ENCODE measurements at regions not wholly inside any gene's neighbourhood (a gene's known extent, or its start where the extent isn't known, plus 50 kb on each side); places are given as distances from the start of the nearest gene placed in this dataset.
A peak's percentile ranks its signal among the peaks of the same experiment; 100 is the strongest.
"Not testable (repeated sequence)": the region's sequence is repeated elsewhere in the genome, so short reads cannot be mapped to it uniquely, and the experiment has no call there.

DNA sequence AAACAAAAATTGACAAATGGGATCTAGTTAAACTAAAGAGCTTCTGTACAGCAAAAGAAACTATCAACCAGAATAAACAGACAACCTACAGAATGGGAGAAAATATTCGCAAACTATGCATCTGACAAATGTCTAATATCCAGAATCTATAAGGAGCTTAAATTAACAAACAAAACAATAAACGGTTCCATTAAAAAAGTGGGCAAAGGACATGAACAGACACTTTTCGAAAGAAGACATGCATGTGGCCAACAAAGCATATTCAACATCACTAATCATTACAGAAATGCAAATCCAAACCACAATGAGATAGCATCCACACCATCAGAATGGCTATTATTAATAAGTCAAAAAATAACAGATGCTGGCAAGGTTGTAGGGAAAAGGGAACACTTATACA, 50.5 kb upstream of the MED13L start:
- intact Hi-C loops (cut with DNase I); ATAC-seq (ENCODE audit: low FRiP score): not testable (repeated sequence)

DNA sequence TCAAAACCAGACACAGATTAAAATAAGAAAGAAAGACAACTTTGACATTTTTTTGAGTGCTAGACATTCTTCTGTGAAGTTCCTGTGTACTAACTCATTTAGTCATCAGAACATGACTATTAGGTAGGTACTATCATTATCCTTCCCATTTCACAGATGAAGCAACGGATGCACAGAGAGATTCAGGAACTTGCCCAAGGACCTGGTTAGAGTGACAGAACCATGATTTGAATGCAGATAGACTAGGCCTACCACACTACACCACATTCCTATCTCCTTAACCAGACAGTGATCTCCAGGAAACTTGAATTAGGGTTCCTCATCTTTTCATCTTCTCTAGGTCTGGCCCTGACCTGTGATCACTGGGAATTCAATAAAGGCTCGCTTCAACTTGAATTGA, 54.4 kb upstream of the MED13L start:
- Histone ChIP-seq H3K36me3 (ENCODE audit: control insufficient read depth in 1 of 2, insufficient read depth in 2 of 2, low read length in 1 of 2) (no peaks in the 10 kb centered on the region), H3K4me3 (ENCODE audit: low read length in 2 of 2) (no peak overlapping the region), H3K4me1 (ENCODE audit: control insufficient read depth in 1 of 2, insufficient read depth in 2 of 2, low read length in 2 of 2) (no peaks in the 10 kb centered on the region), H3K9me3 (ENCODE audit: control insufficient read depth, low read length) (no peaks in the 10 kb centered on the region), H3K27ac (ENCODE audit: low read depth in 1 of 2, low read length in 2 of 2) (no peak overlapping the region), H3K27me3 (ENCODE audit: control insufficient read depth in 1 of 2, insufficient read depth in 2 of 2, low read length in 1 of 2) (no peaks in the 10 kb centered on the region)
- DNase-seq (no peak), ATAC-seq (ENCODE audit: low FRiP score) (no peak)
- intact Hi-C loops (cut with DNase I), result no loop called here
- 96% methylated on average over 2 of the region's 2 CpGs for WGBS, 2 donors

More for the DNA sequence above, 50.5 kb upstream of the MED13L start:
- H3K4me3 ChIP-seq (ENCODE audit: low read length in 2 of 2); H3K4me1 ChIP-seq (ENCODE audit: control insufficient read depth in 1 of 2, insufficient read depth in 2 of 2, low read length in 2 of 2); H3K36me3 ChIP-seq (ENCODE audit: control insufficient read depth in 1 of 2, insufficient read depth in 2 of 2, low read length in 1 of 2); H3K27me3 ChIP-seq (ENCODE audit: control insufficient read depth in 1 of 2, insufficient read depth in 2 of 2, low read length in 1 of 2); H3K27ac ChIP-seq (ENCODE audit: low read depth in 1 of 2, low read length in 2 of 2); DNase-seq; H3K9me3 ChIP-seq (ENCODE audit: control insufficient read depth, low read length): not testable (repeated sequence)
- WGBS, 2 donors, result 96 to 98% methylated on average over 3 of the region's 3 CpGs

DNA sequence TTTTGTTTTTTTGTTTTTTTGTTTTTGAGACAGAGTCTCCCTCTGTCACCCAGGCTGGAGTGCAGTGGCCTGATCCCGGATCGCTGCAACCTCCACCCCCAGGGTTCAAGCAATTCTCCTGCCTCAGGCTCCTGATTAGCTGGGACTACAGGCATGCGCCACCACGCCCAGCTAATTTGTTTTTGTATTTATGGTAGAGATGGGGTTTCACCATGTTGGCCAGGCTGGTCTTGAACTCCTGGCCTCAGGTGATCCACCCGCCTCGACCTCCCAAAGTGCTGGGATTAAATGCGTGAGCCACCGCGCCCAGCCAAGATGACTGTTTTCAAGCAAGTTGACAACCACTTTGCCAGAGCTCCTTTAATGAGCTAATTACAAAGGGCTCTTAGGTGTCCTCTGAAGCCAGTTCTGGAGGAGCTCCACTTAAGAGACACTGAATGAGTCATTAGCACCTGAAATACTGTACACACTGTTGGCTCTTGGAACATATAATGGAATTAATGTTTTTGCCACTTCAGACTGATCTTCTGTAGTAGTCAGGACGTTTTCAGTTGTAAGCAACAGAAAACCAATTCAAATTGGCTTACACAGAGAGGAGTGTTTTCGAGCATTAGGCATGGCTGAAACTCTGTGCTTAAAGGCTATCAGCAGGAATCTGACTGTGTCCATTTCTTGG, 55.4 kb upstream of the MED13L start:
- no peaks in the 10 kb centered on the region for H3K4me1 ChIP-seq (ENCODE audit: control insufficient read depth in 1 of 2, insufficient read depth in 2 of 2, low read length in 2 of 2)
- no peaks in the 10 kb centered on the region for H3K36me3 ChIP-seq (ENCODE audit: control insufficient read depth in 1 of 2, insufficient read depth in 2 of 2, low read length in 1 of 2)
- DNase-seq (no peak), ATAC-seq (ENCODE audit: low FRiP score) (no peak)
- no peaks in the 10 kb centered on the region for H3K9me3 ChIP-seq (ENCODE audit: control insufficient read depth, low read length)
- WGBS, 2 donors, result 92 to 94% methylated on average over 11 of the region's 11 CpGs
- H3K27ac ChIP-seq (ENCODE audit: low read depth in 1 of 2, low read length in 2 of 2), result no peak overlapping the region
- no peaks in the 10 kb centered on the region for H3K27me3 ChIP-seq (ENCODE audit: control insufficient read depth in 1 of 2, insufficient read depth in 2 of 2, low read length in 1 of 2)
- intact Hi-C loops (cut with DNase I), result no loop called here
- no peak overlapping the region for H3K4me3 ChIP-seq (ENCODE audit: low read length in 2 of 2)

DNA sequence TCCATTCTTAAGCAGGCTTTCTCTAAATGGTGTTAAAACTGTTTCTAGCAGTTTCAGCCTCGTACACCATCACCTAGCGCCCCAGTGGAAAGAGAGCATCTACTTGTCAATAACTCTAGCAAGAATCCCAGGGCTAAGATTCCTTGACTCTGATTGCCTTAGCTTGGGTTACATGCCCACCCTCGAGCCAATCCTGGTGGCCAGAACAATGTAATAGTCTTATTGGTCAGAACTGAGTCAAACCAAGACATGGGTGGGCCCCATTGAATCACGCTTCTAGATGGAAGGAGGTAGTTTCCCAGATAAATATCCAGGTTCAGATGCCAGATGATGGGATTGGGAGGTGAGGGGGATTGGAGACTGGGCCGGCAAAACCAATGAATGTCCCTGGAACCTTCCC, 55.9 kb upstream of the MED13L start:
- ATAC-seq (ENCODE audit: low FRiP score) (no peak), DNase-seq (no peak)
- Histone ChIP-seq H3K9me3 (ENCODE audit: control insufficient read depth, low read length) (no peaks in the 10 kb centered on the region), H3K27ac (ENCODE audit: low read depth in 1 of 2, low read length in 2 of 2) (no peak overlapping the region), H3K4me3 (ENCODE audit: low read length in 2 of 2) (no peak overlapping the region), H3K4me1 (ENCODE audit: control insufficient read depth in 1 of 2, insufficient read depth in 2 of 2, low read length in 2 of 2) (no peaks in the 10 kb centered on the region), H3K27me3 (ENCODE audit: control insufficient read depth in 1 of 2, insufficient read depth in 2 of 2, low read length in 1 of 2) (no peaks in the 10 kb centered on the region), H3K36me3 (ENCODE audit: control insufficient read depth in 1 of 2, insufficient read depth in 2 of 2, low read length in 1 of 2) (no peaks in the 10 kb centered on the region)
- intact Hi-C loops (cut with DNase I), result no loop called here
- 94 to 96% methylated on average over 5 of the region's 5 CpGs for WGBS, 2 donors

DNA sequence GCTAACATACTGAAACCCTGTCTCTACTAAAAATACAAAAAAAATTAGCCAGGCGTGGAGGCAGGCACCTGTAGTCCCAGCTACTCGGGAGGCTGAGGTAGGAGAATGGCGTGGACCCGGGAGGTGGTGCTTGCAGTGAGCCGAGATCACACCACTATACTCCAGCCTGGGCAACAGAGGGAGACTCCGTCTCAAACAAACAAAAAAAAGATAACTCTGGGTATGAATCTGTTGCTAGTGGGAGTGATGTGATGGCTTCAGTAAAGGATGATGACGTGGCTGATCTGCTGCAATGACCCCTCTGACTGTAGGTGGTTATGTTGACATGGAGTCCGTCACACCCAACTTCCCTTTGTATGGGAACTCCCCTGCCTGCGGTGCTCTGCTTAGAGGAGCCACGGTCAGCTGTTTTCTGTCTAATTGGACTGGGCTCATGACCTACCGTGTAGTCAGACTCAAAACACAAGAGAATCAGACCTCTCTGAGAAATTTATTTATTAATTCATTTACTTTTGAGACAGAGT, 59.1 kb upstream of the MED13L start:
- Histone ChIP-seq H3K36me3 (ENCODE audit: control insufficient read depth in 1 of 2, insufficient read depth in 2 of 2, low read length in 1 of 2) (no peaks in the 10 kb centered on the region), H3K9me3 (ENCODE audit: control insufficient read depth, low read length) (no peaks in the 10 kb centered on the region), H3K4me1 (ENCODE audit: control insufficient read depth in 1 of 2, insufficient read depth in 2 of 2, low read length in 2 of 2) (no peaks in the 10 kb centered on the region), H3K27me3 (ENCODE audit: control insufficient read depth in 1 of 2, insufficient read depth in 2 of 2, low read length in 1 of 2) (no peaks in the 10 kb centered on the region), H3K27ac (ENCODE audit: low read depth in 1 of 2, low read length in 2 of 2) (no peak overlapping the region), H3K4me3 (ENCODE audit: low read length in 2 of 2) (no peak overlapping the region)
- no peak for ATAC-seq (ENCODE audit: low FRiP score)
- DNase-seq, result peak in 1 of 2 donors; percentile 40
- intact Hi-C loops (cut with DNase I), result no loop called here
- WGBS, 2 donors, result 91 to 92% methylated on average over 11 of the region's 11 CpGs

DNA sequence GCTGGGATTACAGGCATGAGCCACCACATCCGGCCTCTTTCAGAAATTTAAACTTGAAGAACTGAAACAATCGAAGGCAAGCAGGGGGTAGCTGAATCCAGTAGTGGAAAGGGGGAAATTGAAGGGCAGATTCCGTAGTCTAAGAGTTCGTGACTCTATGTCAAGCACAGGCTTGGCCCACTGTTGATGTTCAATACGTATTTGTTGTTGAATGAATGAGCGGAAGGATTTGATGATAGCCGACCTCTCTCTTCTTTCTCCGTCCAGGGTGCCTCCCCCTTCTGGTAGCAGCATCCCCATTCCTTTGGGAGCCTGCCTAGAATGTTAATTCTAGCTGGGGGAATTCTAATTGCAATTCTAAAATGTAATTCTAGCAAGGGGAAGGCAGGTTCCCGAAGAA, 59.8 kb upstream of the MED13L start:
- ATAC-seq (ENCODE audit: low FRiP score) (no peak), DNase-seq (no peak)
- no peaks in the 10 kb centered on the region for H3K36me3 ChIP-seq (ENCODE audit: control insufficient read depth in 1 of 2, insufficient read depth in 2 of 2, low read length in 1 of 2)
- no peak overlapping the region for H3K4me3 ChIP-seq (ENCODE audit: low read length in 2 of 2)
- H3K27ac ChIP-seq (ENCODE audit: low read depth in 1 of 2, low read length in 2 of 2), result no peak overlapping the region
- no peaks in the 10 kb centered on the region for H3K4me1 ChIP-seq (ENCODE audit: control insufficient read depth in 1 of 2, insufficient read depth in 2 of 2, low read length in 2 of 2)
- 87 to 90% methylated on average over 9 of the region's 9 CpGs for WGBS, 2 donors
- no peaks in the 10 kb centered on the region for H3K9me3 ChIP-seq (ENCODE audit: control insufficient read depth, low read length)
- no peaks in the 10 kb centered on the region for H3K27me3 ChIP-seq (ENCODE audit: control insufficient read depth in 1 of 2, insufficient read depth in 2 of 2, low read length in 1 of 2)
- intact Hi-C loops (cut with DNase I), result no loop called here

DNA sequence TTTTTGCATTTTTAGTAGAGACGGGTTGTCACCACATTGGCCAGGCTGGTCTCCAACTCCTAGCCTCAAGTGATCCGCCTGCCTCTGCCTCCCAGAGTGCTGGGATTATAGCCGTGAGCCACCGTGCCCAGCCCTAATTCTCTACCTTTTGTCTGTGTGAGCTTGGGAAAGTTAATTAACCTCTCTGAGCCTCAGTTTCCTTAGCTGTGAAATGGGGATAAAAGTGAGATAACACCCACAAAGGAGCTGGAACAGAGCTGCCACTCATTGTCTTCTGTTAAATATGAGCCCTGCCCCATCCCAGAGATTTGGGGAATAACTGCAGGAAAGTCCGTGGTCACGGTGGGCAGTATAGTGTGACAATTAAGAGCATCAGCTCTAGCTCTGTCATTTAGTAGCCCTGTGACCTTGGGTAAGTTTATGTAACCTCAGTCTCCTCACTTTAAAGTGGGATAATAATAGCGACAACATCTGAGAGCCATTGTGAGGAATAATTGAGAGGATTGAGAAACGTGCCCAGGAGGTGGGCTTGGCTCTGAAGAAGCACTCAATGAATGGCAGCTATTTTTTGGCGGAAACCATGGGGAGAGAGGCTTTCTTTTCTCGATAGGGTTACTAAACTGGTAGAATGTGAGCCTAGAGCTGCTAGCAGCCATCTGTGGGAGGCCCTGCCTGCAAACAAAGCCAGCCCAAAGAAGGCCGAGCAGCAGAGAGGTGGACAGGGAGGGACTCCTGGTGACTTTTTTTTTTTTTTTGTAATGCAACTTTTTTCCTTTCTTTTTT, 60.8 kb upstream of the MED13L start:
- Histone ChIP-seq H3K4me3 (ENCODE audit: low read length in 2 of 2) (no peak overlapping the region), H3K4me1 (ENCODE audit: control insufficient read depth in 1 of 2, insufficient read depth in 2 of 2, low read length in 2 of 2) (no peaks in the 10 kb centered on the region), H3K36me3 (ENCODE audit: control insufficient read depth in 1 of 2, insufficient read depth in 2 of 2, low read length in 1 of 2) (no peaks in the 10 kb centered on the region), H3K27ac (ENCODE audit: low read depth in 1 of 2, low read length in 2 of 2) (no peak overlapping the region), H3K27me3 (ENCODE audit: control insufficient read depth in 1 of 2, insufficient read depth in 2 of 2, low read length in 1 of 2) (no peaks in the 10 kb centered on the region), H3K9me3 (ENCODE audit: control insufficient read depth, low read length) (no peaks in the 10 kb centered on the region)
- intact Hi-C loops (cut with DNase I), result no loop called here
- ATAC-seq (ENCODE audit: low FRiP score) (no peak), DNase-seq (peak in 1 of 2 donors; percentile 34)
- WGBS, 2 donors, result 84 to 85% methylated on average over 11 of the region's 11 CpGs

DNA sequence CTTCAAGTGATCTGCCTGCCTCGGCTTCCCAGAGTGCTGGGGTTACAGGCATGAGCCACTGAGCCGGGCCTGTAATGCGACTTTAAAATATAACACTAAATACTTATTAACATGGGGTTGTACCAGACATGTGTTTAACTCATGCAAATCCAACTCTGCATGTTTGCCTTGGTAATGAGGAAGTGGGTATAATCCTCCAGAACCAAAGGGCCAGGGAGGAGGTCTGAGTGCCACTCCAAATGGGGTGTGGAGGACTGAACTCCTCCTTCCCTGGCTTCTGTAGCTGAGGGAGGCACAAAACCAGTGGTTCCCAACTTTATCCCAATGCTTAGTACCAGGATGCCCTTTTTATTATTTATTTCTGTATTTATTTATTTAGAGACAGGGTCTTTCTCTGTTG, 61.6 kb upstream of the MED13L start:
- Histone ChIP-seq H3K27ac (ENCODE audit: low read depth in 1 of 2, low read length in 2 of 2) (no peak overlapping the region), H3K9me3 (ENCODE audit: control insufficient read depth, low read length) (no peaks in the 10 kb centered on the region), H3K36me3 (ENCODE audit: control insufficient read depth in 1 of 2, insufficient read depth in 2 of 2, low read length in 1 of 2) (no peaks in the 10 kb centered on the region), H3K4me3 (ENCODE audit: low read length in 2 of 2) (no peak overlapping the region), H3K4me1 (ENCODE audit: control insufficient read depth in 1 of 2, insufficient read depth in 2 of 2, low read length in 2 of 2) (no peaks in the 10 kb centered on the region), H3K27me3 (ENCODE audit: control insufficient read depth in 1 of 2, insufficient read depth in 2 of 2, low read length in 1 of 2) (no peaks in the 10 kb centered on the region)
- no peak for ATAC-seq (ENCODE audit: low FRiP score)
- DNase-seq, result no peak
- intact Hi-C loops (cut with DNase I), result no loop called here
- 98 to 99% methylated on average over 3 of the region's 3 CpGs for WGBS, 2 donors

Data from aorta (tissue), 5 donors.